MM.1S (cell line): ENCODE measurements at regions not wholly inside any gene's neighbourhood (a gene's known extent, or its start where the extent isn't known, plus 50 kb on each side); places are given as distances from the start of the nearest gene placed in this dataset.

Source experiments
- CTCF ChIP-seq: fragments of 300-600 bp; sonication (generic); IDR thresholded peaks from 2 replicates; pipeline ENCODE4 v1.5.1; 2016; ENCODE audit warnings: antibody characterized with exemption, low read length, mixed read lengths
- EZH2 ChIP-seq: fragments of 300-600 bp; sonication (generic); optimal IDR thresholded peaks from 2 replicates; pipeline ENCODE3; 2017; ENCODE audit warnings: low read depth, mild to moderate bottlenecking, antibody characterized with exemption, low read length, mixed read lengths
- EZH2phosphoT487 ChIP-seq: fragments of 300-600 bp; sonication (generic); IDR thresholded peaks from 2 replicates; pipeline ENCODE4 v1.6.1; 2018; ENCODE audit warnings: antibody characterized with exemption, low read length

- no peak for TF ChIP-seq CTCF
- TF ChIP-seq EZH2phosphoT487 = no peak
- no peak for TF ChIP-seq EZH2
Measured at GRCh38 chrX:6852869-6853268, 294.6 kb upstream of the STS start.
